ENCODE measurements at regions not wholly inside any gene's neighbourhood (a gene's known extent, or its start where the extent isn't known, plus 50 kb on each side); places are given as distances from the start of the nearest gene placed in this dataset.
"Not testable (repeated sequence)": the region's sequence is repeated elsewhere in the genome, so short reads cannot be mapped to it uniquely, and the experiment has no call there.

GRCh38 chr10:114715171-114715670 is 57.1 kb upstream of the ABLIM1 start:
- Histone ChIP-seq H3K9me3 (ENCODE audit: control insufficient read depth, insufficient read depth, low read length) (no peaks in the 10 kb centered on the region), H3K27ac (ENCODE audit: low read length) (no peak overlapping the region), H3K4me1 (ENCODE audit: control insufficient read depth, insufficient read depth, low read length) (no peaks in the 10 kb centered on the region), H3K36me3 (ENCODE audit: control insufficient read depth, insufficient read depth, low read length) (no peaks in the 10 kb centered on the region), H3K27me3 (ENCODE audit: control insufficient read depth, insufficient read depth, low read length) (no peaks in the 10 kb centered on the region), H3K4me3 (ENCODE audit: low read length) (no peak overlapping the region)
- WGBS (ENCODE audit: insufficient coverage) = 73% methylated on average over 6 of the region's 7 CpGs
- TF ChIP-seq CTCF (IDR thresholded peaks at IDR 0.05) = no peak
- H3K27me3 Mint-ChIP-seq (ENCODE audit: low read depth in 2 of 2) = peaks cover 6 to 25% of the 10 kb centered on the region in 2 donors
- no peak overlapping the region for H3K27ac Mint-ChIP-seq
- H3K4me3 Mint-ChIP-seq = no peak overlapping the region
- H3K4me1 Mint-ChIP-seq = no peaks in the 10 kb centered on the region
- ATAC-seq (no peak), DNase-seq (no peak)
- intact Hi-C loops (cut with micrococcal nuclease) = no loop called here
- no peaks in the 10 kb centered on the region for H3K36me3 Mint-ChIP-seq
- no peaks in the 10 kb centered on the region for H3K9me3 Mint-ChIP-seq

GRCh38 chr10:114716811-114717404 is 58.8 kb upstream of the ABLIM1 start:
- Mint-ChIP-seq H3K36me3 (no peaks in the 10 kb centered on the region), H3K27me3 (ENCODE audit: low read depth in 2 of 2) (peaks cover 5 to 25% of the 10 kb centered on the region in 2 donors), H3K9me3 (no peaks in the 10 kb centered on the region), H3K27ac (no peak overlapping the region), H3K4me1 (no peaks in the 10 kb centered on the region), H3K4me3 (no peak overlapping the region)
- no peak overlapping the region for H3K4me3 ChIP-seq (ENCODE audit: low read length)
- intact Hi-C loops (cut with micrococcal nuclease) = no loop called here
- TF ChIP-seq CTCF (IDR thresholded peaks at IDR 0.05) = no peak
- H3K27ac ChIP-seq (ENCODE audit: low read length) = no peak overlapping the region
- H3K27me3 ChIP-seq (ENCODE audit: control insufficient read depth, insufficient read depth, low read length) = no peaks in the 10 kb centered on the region
- no peaks in the 10 kb centered on the region for H3K9me3 ChIP-seq (ENCODE audit: control insufficient read depth, insufficient read depth, low read length)
- WGBS (ENCODE audit: insufficient coverage) = no CpG with 5 or more reads among the region's 2 CpGs
- ATAC-seq = no peak
- DNase-seq = no peak
- no peaks in the 10 kb centered on the region for H3K36me3 ChIP-seq (ENCODE audit: control insufficient read depth, insufficient read depth, low read length)
- no peaks in the 10 kb centered on the region for H3K4me1 ChIP-seq (ENCODE audit: control insufficient read depth, insufficient read depth, low read length)

DNA sequence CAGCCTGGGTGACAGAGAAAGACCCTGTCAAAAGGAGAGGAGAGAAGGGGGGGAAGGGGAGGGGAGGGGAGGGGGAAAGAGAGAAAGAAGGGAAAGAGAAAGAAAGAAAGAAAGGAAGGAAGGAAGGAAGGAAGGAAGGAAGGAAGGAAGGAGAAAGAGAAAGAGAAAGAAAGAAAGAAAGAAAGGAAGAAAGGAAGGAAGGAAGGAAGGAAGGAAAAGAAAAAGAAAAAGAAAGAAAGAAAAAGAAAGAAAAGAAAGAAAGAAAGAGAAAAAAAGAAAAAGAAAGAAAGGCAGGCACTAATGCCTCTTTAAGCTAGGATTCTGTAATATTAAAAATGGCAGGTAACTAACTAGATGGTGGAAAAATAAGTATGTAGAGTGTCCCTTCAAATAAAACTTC is 59.8 kb upstream of the ABLIM1 start:
- H3K36me3 Mint-ChIP-seq; H3K4me1 Mint-ChIP-seq; H3K4me3 Mint-ChIP-seq; intact Hi-C loops (cut with micrococcal nuclease); H3K27me3 ChIP-seq (ENCODE audit: control insufficient read depth, insufficient read depth, low read length); DNase-seq; H3K9me3 Mint-ChIP-seq; H3K27ac Mint-ChIP-seq; H3K4me3 ChIP-seq (ENCODE audit: low read length); H3K9me3 ChIP-seq (ENCODE audit: control insufficient read depth, insufficient read depth, low read length); H3K4me1 ChIP-seq (ENCODE audit: control insufficient read depth, insufficient read depth, low read length); H3K36me3 ChIP-seq (ENCODE audit: control insufficient read depth, insufficient read depth, low read length); H3K27ac ChIP-seq (ENCODE audit: low read length); ATAC-seq: not testable (repeated sequence)
- peaks cover 3 to 20% of the 10 kb centered on the region in 2 donors for H3K27me3 Mint-ChIP-seq (ENCODE audit: low read depth in 2 of 2)

DNA sequence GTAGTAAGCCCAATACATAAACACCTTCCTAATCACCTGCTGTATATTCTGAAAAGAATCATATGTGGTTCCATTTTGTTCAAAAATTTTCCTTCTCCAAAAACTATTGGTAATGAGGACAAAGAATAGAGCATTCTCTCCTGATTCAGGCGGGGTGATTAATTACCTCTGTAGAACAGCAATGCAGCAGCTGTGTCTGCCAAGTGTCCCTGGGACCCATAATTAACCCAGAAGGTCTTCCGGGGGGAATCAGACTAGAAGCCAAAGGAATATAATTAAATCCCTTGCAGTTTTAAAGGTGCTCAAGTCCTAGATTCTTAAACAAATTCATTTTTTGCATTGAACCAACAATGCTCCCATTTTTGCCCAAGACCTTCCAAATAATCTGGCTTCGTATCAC is 60.3 kb upstream of the ABLIM1 start:
- no peaks in the 10 kb centered on the region for H3K4me1 Mint-ChIP-seq
- DNase-seq (no peak), ATAC-seq (no peak)
- WGBS (ENCODE audit: insufficient coverage) = 95% methylated on average over 2 of the region's 3 CpGs
- H3K27me3 Mint-ChIP-seq (ENCODE audit: low read depth in 2 of 2) = peaks cover 0 to 15% of the 10 kb centered on the region in 2 donors
- Histone ChIP-seq H3K4me3 (ENCODE audit: low read length) (no peak overlapping the region), H3K27me3 (ENCODE audit: control insufficient read depth, insufficient read depth, low read length) (no peaks in the 10 kb centered on the region), H3K4me1 (ENCODE audit: control insufficient read depth, insufficient read depth, low read length) (no peaks in the 10 kb centered on the region), H3K27ac (ENCODE audit: low read length) (no peak overlapping the region), H3K9me3 (ENCODE audit: control insufficient read depth, insufficient read depth, low read length) (no peaks in the 10 kb centered on the region), H3K36me3 (ENCODE audit: control insufficient read depth, insufficient read depth, low read length) (no peaks in the 10 kb centered on the region)
- no peak for TF ChIP-seq CTCF (IDR thresholded peaks at IDR 0.05)
- H3K36me3 Mint-ChIP-seq = no peaks in the 10 kb centered on the region
- H3K4me3 Mint-ChIP-seq = no peak overlapping the region
- H3K27ac Mint-ChIP-seq = no peak overlapping the region
- no peaks in the 10 kb centered on the region for H3K9me3 Mint-ChIP-seq
- intact Hi-C loops (cut with micrococcal nuclease) = no loop called here
